Heart left ventricle (tissue), 16 donors: ENCODE measurements at regions not wholly inside any gene's neighbourhood (a gene's known extent, or its start where the extent isn't known, plus 50 kb on each side); places are given as distances from the start of the nearest gene placed in this dataset.

ENCODE experiments used
- ATAC-seq, 4 donors: fragments of 200-7000 bp; cut with Tn5 transposase; one replicate each; pipeline ENCODE4 v1.9.1; 2020 to 2022; ENCODE audit warnings: moderate library complexity in 4 of 4, mild to moderate bottlenecking in 3 of 4, moderate number of reproducible peaks in 1 of 4
- DNase-seq, 5 donors: peaks; one replicate each; pipeline ENCODE4 v3.0.0-alpha.2; 2020
- H3K27ac ChIP-seq, 12 donors: fragments of 200-600 bp; sonication (generic) in 4 of 12; one replicate each; pipeline versions ENCODE4 v1.5.0 to v1.8.0; 2016 to 2022; ENCODE audit warnings: mild to moderate bottlenecking in 2 of 12
- H3K27me3 ChIP-seq, 9 donors: fragments of 200-600 bp; sonication (generic) in 2 of 9; one replicate each; pipeline versions ENCODE4 v1.5.1 to v1.8.0; 2016 to 2022; ENCODE audit warnings: mild to moderate bottlenecking in 3 of 9
- H3K36me3 ChIP-seq, 9 donors: fragments of 200-600 bp; sonication (generic) in 2 of 9; one replicate each; pipeline versions ENCODE4 v1.5.0 to v1.8.0; 2018 to 2022; ENCODE audit warnings: mild to moderate bottlenecking in 2 of 9
- H3K4me1 ChIP-seq, 12 donors: fragments of 200-600 bp; sonication (generic) in 4 of 12; one replicate each; pipeline versions ENCODE4 v1.5.0 to v1.8.0; 2016 to 2022; ENCODE audit warnings: mild to moderate bottlenecking in 3 of 12
- H3K4me3 ChIP-seq, 12 donors: fragments of 200-600 bp; sonication (generic) in 4 of 12; one replicate each; pipeline versions ENCODE4 v1.5.0 to v1.8.0; 2017 to 2022; ENCODE audit warnings: mild to moderate bottlenecking in 9 of 12, moderate library complexity in 4 of 12
- H3K9me3 ChIP-seq, 12 donors: fragments of 200-600 bp; sonication (generic) in 4 of 12; one replicate each; pipeline versions ENCODE4 v1.5.0 to v1.8.0; 2016 to 2022; ENCODE audit warnings: mild to moderate bottlenecking in 1 of 12
- POLR2A ChIP-seq, 2 donors: fragments of 450-650 bp; IDR thresholded peaks; one replicate each; pipeline ENCODE4 v1.6.1; 2017; ENCODE audit warnings: antibody characterized with exemption in 2 of 2, mild to moderate bottlenecking in 2 of 2, moderate library complexity in 2 of 2
- WGBS, 4 donors: extraction: QIAGEN DNeasy Blood & Tissue Kit in 2 of 4; methylation state at CpG; one replicate each; pipeline versions ENCODE4 v1.1.5 to v1.1.7; 2013 to 2018; 5-methylcytosine and 5-hydroxymethylcytosine counted together
- intact Hi-C, 10 donors: fragments of 100-400 bp; cut with DNase I; formaldehyde crosslinking; loops; one replicate each; pipeline versions ENCODE4 v1.11.1 to v1.14.2; 2022
- TF ChIP-seq, protein P1 (sequence below), 12 donors: fragments of 200-600 bp; sonication (generic) in 4 of 12; IDR thresholded peaks; one replicate each; pipeline versions ENCODE4 v1.5.0 to v1.8.0; 2018 to 2022; ENCODE audit warnings: antibody characterized with exemption in 12 of 12, mild to moderate bottlenecking in 5 of 12
- donor health status: ischemic (EF 13 %, LVEDD 7.1; RV severe dilation, severe dysfunction).
- donor health status: healthy with polysubstance abuse.
- donor health status: DM: no; HTN: yes; CAD: no.
- donor health status: DM: no; HTN: no; CAD: no.
- donor health status: ischemic (EF 25% LVEDD 6.9; RV normal size, moderate dysfunction).
- donor health status: ischemic (EF 25% LVEDD 5.7; RV mildly dilated, moderate dysfunction).
- donor health status: healthy.
- donor health status: DM: yes; HTN: yes; CAD: no.
- donor health status: ischemic (EF 35%, LVEDD 5.7; RV mildly dilated, moderate dysfunction).
- donor health status: nonischemic (EF 11% LVEDD 7.7; RV severe dilation, severe dysfunction).
- donor health status: DM: yes; HTN: yes; CAD: no.
- donor health status: PGD.
- donor health status: ischemic (EF 29% LVEDD 5.4; RV normal size, mild dysfunction).
- donor health status: nonischemic (EF 23%, LVEDD 6.1; RV moderate dilation, normal function).

DNA sequence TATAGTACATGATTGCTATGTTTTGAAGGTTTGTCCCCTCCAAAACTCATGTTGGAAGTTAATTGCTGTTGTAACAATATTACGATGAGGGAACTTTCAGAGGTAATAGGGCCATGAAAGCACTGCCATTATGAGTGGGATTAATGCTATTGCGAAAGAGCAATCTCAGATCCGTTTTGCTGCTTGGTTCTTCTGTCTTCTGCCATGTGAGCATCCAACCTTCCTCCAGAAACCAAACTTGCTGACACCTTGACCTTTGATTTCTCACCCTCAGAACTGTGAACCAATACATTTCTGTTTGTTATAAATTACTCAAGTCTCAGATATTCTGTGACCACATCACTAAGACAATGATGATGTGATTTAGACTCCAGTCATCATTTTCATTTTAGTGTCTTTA, 2590.9 kb downstream of the PCDH9 start:
- Histone ChIP-seq H3K27me3 (no peaks in the 10 kb centered on the region), H3K4me1 (no peaks in the 10 kb centered on the region), H3K9me3 (peaks cover 0 to 4% (median 0%) of the 10 kb centered on the region in 12 donors), H3K4me3 (no peak overlapping the region), H3K36me3 (no peaks in the 10 kb centered on the region), H3K27ac (no peak overlapping the region)
- WGBS, 4 donors, result 81 to 88% (median 84%) methylated on average over 3 of the region's 3 CpGs
- ATAC-seq (no peak), DNase-seq (no peak)
- intact Hi-C loops, result no loop called here
- TF ChIP-seq, protein P1, sequence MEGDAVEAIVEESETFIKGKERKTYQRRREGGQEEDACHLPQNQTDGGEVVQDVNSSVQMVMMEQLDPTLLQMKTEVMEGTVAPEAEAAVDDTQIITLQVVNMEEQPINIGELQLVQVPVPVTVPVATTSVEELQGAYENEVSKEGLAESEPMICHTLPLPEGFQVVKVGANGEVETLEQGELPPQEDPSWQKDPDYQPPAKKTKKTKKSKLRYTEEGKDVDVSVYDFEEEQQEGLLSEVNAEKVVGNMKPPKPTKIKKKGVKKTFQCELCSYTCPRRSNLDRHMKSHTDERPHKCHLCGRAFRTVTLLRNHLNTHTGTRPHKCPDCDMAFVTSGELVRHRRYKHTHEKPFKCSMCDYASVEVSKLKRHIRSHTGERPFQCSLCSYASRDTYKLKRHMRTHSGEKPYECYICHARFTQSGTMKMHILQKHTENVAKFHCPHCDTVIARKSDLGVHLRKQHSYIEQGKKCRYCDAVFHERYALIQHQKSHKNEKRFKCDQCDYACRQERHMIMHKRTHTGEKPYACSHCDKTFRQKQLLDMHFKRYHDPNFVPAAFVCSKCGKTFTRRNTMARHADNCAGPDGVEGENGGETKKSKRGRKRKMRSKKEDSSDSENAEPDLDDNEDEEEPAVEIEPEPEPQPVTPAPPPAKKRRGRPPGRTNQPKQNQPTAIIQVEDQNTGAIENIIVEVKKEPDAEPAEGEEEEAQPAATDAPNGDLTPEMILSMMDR (IDR thresholded peaks at IDR 0.05), result no peak
- no peak for TF ChIP-seq POLR2A (IDR thresholded peaks at IDR 0.05)

DNA sequence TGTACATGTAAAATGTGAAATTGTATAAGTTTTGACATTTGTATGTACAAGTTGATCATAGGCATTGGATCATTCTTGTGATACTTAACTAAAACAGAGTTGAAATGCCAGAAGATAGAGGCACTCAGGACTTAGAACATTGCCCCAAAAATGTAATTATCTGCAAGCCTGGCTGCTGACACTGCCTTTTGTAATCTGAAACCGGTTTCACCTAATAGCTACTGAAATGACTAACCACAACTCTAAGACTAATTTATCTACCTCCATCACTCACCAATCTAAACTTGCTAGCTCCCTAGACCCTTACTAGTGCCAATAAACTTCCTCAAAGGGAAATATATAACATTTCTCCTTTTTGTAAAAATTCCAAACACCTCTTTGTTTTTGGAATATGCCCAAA, 2596.2 kb downstream of the PCDH9 start:
- peaks cover 0 to 3% (median 0%) of the 10 kb centered on the region in 12 donors for H3K9me3 ChIP-seq
- H3K36me3 ChIP-seq, result no peaks in the 10 kb centered on the region
- ATAC-seq, result no peak
- H3K4me1 ChIP-seq, result no peaks in the 10 kb centered on the region
- intact Hi-C loops, result no loop called here
- no peaks in the 10 kb centered on the region for H3K27me3 ChIP-seq
- H3K4me3 ChIP-seq, result no peak overlapping the region
- 62 to 95% (median 67%) methylated on average over 1 of the region's 1 CpG for WGBS, 4 donors
- no peak overlapping the region for H3K27ac ChIP-seq
- no peak for TF ChIP-seq POLR2A (IDR thresholded peaks at IDR 0.05)
- TF ChIP-seq, protein P1 (IDR thresholded peaks at IDR 0.05), result no peak
- no peak for DNase-seq

DNA sequence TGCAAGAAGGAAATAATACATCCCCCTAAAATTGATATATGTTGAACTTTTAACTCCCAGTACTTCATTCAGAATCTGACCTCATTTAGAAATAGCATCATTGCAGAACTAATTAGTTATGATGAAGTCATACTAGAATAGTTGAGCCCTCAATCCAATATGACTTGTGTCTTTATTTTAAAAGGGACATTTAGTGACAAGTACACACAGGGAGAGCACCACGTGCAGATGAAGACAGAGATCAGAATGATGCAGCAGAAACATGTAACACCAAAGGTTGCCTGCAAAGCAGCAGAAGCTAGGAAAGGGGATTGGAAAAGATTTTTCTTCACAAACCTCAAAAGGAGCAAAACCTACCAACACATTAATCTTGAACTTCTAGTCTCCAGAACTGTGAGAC, 2602.5 kb downstream of the PCDH9 start:
- Histone ChIP-seq H3K4me1 (no peaks in the 10 kb centered on the region), H3K9me3 (peaks cover 0 to 3% (median 0%) of the 10 kb centered on the region in 12 donors), H3K27me3 (no peaks in the 10 kb centered on the region), H3K27ac (no peak overlapping the region), H3K36me3 (no peaks in the 10 kb centered on the region), H3K4me3 (no peak overlapping the region)
- ATAC-seq, result no peak
- no peak for DNase-seq
- no peak for TF ChIP-seq POLR2A (IDR thresholded peaks at IDR 0.05)
- TF ChIP-seq, protein P1 (IDR thresholded peaks at IDR 0.05), result no peak
- WGBS, 4 donors, result 38 to 59% (median 55%) methylated on average over 1 of the region's 1 CpG
- intact Hi-C loops, result no loop called here

DNA sequence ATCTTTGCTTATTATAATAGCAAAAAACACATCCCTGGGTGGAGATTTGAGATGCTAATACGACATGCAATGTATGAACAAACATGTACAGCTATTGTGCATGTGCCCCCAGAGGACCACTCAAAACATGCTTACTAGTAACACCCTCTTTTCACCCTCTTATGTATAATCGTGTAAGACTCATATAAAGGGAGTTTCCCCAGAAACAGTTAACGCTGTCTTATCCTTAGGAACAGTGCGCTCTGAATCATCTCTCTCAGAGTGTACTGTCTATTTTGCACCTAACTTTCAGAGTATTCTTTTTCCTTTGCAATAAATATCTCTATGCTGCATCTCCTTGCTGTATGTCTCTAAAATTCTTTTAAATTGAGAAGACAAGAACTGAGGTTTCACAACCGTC, 2604.0 kb downstream of the PCDH9 start:
- Histone ChIP-seq H3K9me3 (peaks cover 0 to 3% (median 0%) of the 10 kb centered on the region in 12 donors), H3K27me3 (no peaks in the 10 kb centered on the region), H3K4me3 (no peak overlapping the region), H3K4me1 (no peaks in the 10 kb centered on the region), H3K36me3 (no peaks in the 10 kb centered on the region), H3K27ac (no peak overlapping the region)
- intact Hi-C loops, result no loop called here
- TF ChIP-seq, protein P1 (IDR thresholded peaks at IDR 0.05), result no peak
- no peak for TF ChIP-seq POLR2A (IDR thresholded peaks at IDR 0.05)
- WGBS, 4 donors, result 83 to 88% (median 85%) methylated on average over 5 of the region's 5 CpGs
- ATAC-seq (no peak), DNase-seq (no peak)
